Large intestine (tissue), 3 donors: ENCODE measurements at regions not wholly inside any gene's neighbourhood (a gene's known extent, or its start where the extent isn't known, plus 50 kb on each side); places are given as distances from the start of the nearest gene placed in this dataset.

Source experiments
- DNase-seq, 2 donors: peaks; one replicate each; pipeline versions ENCODE4 v3.0.0 to v3.0.0-alpha.2; 2013
- H3K27ac ChIP-seq: one replicate; pipeline ENCODE4 v1.5.1; 2013; ENCODE audit warnings: low read length
- H3K27me3 ChIP-seq: 2 replicates; pipeline ENCODE4 v1.6.1; 2013; ENCODE audit warnings: low read length; ENCODE audit not compliant: control insufficient read depth, insufficient read depth
- H3K36me3 ChIP-seq: 2 replicates; pipeline ENCODE4 v1.6.1; 2013; ENCODE audit warnings: low read length; ENCODE audit not compliant: control insufficient read depth, insufficient read depth
- H3K4me1 ChIP-seq: one replicate; pipeline ENCODE4 v1.6.1; 2013; ENCODE audit warnings: low read length; ENCODE audit not compliant: control insufficient read depth, insufficient read depth
- H3K4me3 ChIP-seq: one replicate; pipeline ENCODE4 v1.5.1; 2013; ENCODE audit warnings: low read length
- H3K9me3 ChIP-seq: one replicate; pipeline ENCODE4 v1.6.1; 2013; ENCODE audit warnings: mild to moderate bottlenecking, low read depth, low read length, moderate library complexity; ENCODE audit not compliant: control insufficient read depth
- WGBS: methylation state at CpG from one replicate; pipeline ENCODE4 v1.1.5; 2013; ENCODE audit warnings: low lambda C conversion rate; ENCODE audit not compliant: insufficient coverage; 5-methylcytosine and 5-hydroxymethylcytosine counted together

DNA sequence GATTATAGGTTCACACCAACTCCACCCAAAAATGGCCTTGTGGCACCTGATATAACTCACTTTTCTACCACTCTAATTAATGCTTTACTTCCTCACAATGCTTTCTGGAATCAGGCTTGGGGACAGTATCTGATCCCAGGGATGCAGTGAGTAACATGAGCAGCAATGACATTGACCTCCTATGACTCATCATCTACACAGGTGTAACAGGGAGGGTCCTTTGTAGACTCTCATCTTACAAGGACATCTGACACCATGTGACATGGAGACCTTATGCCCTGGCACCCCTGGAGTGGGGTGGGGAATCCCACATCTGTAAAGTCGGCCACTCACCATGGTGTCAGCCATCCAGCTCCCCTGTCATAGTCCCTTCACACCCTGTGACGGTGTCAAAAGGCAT, 586.4 kb downstream of the MED13L start:
- Histone ChIP-seq H3K27me3 (peaks cover 6% of the 10 kb centered on the region), H3K4me3 (no peak overlapping the region), H3K9me3 (no peaks in the 10 kb centered on the region), H3K36me3 (no peaks in the 10 kb centered on the region), H3K27ac (no peak overlapping the region), H3K4me1 (peaks cover 6% of the 10 kb centered on the region)
- WGBS, result no CpG with 5 or more reads among the region's 2 CpGs
- DNase-seq, result peak; percentile 23 to 46

- no peak overlapping the region for H3K27ac ChIP-seq
- no peaks in the 10 kb centered on the region for H3K36me3 ChIP-seq
- no peaks in the 10 kb centered on the region for H3K9me3 ChIP-seq
- peaks cover 6% of the 10 kb centered on the region for H3K4me1 ChIP-seq
- peak; percentile 13 to 54 for DNase-seq
- H3K27me3 ChIP-seq, result peaks cover 4% of the 10 kb centered on the region
- no CpG with 5 or more reads among the region's 8 CpGs for WGBS
- H3K4me3 ChIP-seq, result no peak overlapping the region
Observed at GRCh38 chr12:115687094-115687493, 590.4 kb downstream of the MED13L start.

GRCh38 chr12:115683240-115683780, 594.2 kb downstream of the MED13L start:
- Histone ChIP-seq H3K4me3 (no peak overlapping the region), H3K9me3 (no peaks in the 10 kb centered on the region), H3K27me3 (no peaks in the 10 kb centered on the region), H3K27ac (no peak overlapping the region), H3K4me1 (peaks cover 6% of the 10 kb centered on the region), H3K36me3 (no peaks in the 10 kb centered on the region)
- 57% methylated on average over 1 of the region's 5 CpGs for WGBS
- no peak for DNase-seq

DNA sequence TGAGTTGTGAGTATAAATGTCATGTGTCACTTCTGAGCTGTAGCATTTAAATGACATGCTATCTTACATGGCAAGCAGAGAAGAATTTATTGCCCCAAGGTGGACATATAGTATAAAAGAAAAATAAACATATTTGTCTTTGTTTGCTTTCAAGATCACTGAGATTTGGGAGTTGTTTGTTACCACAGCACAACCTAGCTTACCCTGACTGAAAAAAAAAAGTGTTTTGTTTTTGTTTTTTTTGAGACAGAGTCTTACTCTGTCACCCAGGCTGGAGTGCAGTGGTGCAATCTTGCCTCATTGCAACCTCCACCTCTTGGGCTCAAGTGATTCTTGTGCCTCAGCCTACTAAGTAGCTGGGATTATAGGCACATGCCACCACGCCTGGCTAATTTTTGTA, 596.5 kb downstream of the MED13L start:
- Histone ChIP-seq H3K4me1 (no peaks in the 10 kb centered on the region), H3K27me3 (no peaks in the 10 kb centered on the region), H3K27ac (no peak overlapping the region), H3K36me3 (no peaks in the 10 kb centered on the region), H3K9me3 (no peaks in the 10 kb centered on the region), H3K4me3 (no peak overlapping the region)
- no peak for DNase-seq
- WGBS, result 100% methylated on average over 1 of the region's 1 CpG

DNA sequence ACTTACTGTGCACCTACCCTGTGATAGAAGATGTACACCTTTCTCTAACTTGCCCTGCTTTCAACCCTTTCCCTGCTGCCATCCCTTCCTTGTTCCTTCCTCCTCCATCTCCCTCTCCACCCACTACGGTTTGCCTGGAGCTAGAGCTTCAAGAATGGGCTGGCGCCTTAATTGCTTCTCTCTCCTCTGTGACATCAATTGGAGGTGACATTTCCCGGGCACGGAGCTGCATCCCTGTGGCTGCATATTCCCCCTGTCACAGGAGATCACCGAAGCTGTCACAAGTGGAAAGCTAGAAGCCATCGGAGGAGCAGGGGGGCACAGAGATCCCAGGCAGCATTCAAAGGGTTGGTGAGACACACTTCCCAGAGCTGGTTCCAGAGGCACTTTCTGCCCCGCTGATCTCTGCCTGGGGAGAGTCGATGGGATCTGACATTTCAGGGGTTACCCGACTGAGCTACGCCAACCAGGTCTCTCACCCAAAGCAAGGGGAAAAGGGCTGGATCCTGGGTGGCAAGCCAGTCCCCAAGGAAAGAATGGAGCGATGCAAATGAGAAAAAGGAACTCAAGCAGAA, 604.9 kb downstream of the MED13L start:
- no peaks in the 10 kb centered on the region for H3K9me3 ChIP-seq
- H3K36me3 ChIP-seq, result no peaks in the 10 kb centered on the region
- WGBS, result 100% methylated on average over 2 of the region's 11 CpGs
- DNase-seq, result no peak
- no peak overlapping the region for H3K27ac ChIP-seq
- no peaks in the 10 kb centered on the region for H3K4me1 ChIP-seq
- H3K4me3 ChIP-seq, result no peak overlapping the region
- no peaks in the 10 kb centered on the region for H3K27me3 ChIP-seq

DNA sequence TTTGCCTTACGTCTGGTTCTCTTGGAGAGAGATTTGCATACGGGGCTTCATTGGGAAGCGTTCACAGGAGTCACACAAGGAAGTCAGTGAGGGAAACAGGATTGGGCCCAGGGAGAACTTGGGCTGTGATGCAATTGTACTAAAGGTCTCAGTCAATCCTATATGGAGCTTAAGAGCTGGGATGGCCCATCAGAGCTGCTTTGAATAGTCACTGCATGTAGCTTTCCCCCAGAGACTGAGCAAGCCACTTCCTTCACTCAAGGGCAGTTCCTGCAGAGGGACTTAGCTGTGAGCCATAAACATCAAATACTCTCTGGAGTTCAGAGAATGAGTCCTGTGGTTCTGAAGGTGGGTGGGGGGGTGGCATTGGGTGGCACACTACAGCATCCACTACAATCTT, 605.4 kb downstream of the MED13L start:
- no peaks in the 10 kb centered on the region for H3K27me3 ChIP-seq
- DNase-seq, result no peak
- H3K4me1 ChIP-seq, result no peaks in the 10 kb centered on the region
- H3K9me3 ChIP-seq, result no peaks in the 10 kb centered on the region
- no peak overlapping the region for H3K4me3 ChIP-seq
- H3K27ac ChIP-seq, result no peak overlapping the region
- no CpG with 5 or more reads among the region's 3 CpGs for WGBS
- H3K36me3 ChIP-seq, result no peaks in the 10 kb centered on the region

GRCh38 chr12:115670869-115671268, 606.6 kb downstream of the MED13L start:
- Histone ChIP-seq H3K9me3 (no peaks in the 10 kb centered on the region), H3K27ac (no peak overlapping the region), H3K27me3 (no peaks in the 10 kb centered on the region), H3K4me1 (no peaks in the 10 kb centered on the region), H3K4me3 (no peak overlapping the region), H3K36me3 (no peaks in the 10 kb centered on the region)
- DNase-seq, result no peak
- 92% methylated on average over 1 of the region's 5 CpGs for WGBS

DNA sequence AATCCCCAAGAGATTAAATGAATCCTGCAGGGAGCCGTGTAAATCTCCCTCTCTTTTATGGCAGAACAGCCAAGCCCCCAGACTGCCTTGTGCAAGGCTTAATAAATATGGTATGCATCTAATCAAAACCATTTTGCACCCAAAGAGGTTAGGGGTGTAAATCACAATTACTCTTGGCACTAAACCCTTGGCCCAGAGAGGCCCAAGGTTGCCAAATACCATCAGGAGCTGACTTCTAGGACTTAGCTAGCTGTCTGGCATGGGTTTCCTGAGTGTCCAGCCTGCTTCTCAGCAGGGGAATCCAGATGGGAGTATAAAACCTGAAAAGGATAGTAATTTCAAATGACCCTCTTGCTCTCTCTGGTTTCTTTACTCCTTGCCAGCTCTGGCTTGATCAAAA, 610.4 kb downstream of the MED13L start:
- WGBS, result no CpG with 5 or more reads among the region's 1 CpG
- no peak overlapping the region for H3K4me3 ChIP-seq
- no peaks in the 10 kb centered on the region for H3K9me3 ChIP-seq
- no peaks in the 10 kb centered on the region for H3K36me3 ChIP-seq
- H3K27me3 ChIP-seq, result no peaks in the 10 kb centered on the region
- H3K27ac ChIP-seq, result no peak overlapping the region
- H3K4me1 ChIP-seq, result no peaks in the 10 kb centered on the region
- no peak for DNase-seq

- H3K9me3 ChIP-seq, result no peaks in the 10 kb centered on the region
- H3K4me1 ChIP-seq, result no peaks in the 10 kb centered on the region
- H3K27ac ChIP-seq, result no peak overlapping the region
- no peak overlapping the region for H3K4me3 ChIP-seq
- H3K27me3 ChIP-seq, result no peaks in the 10 kb centered on the region
- no peak for DNase-seq
- H3K36me3 ChIP-seq, result no peaks in the 10 kb centered on the region
Observed at GRCh38 chr12:115666168-115666567, 611.3 kb downstream of the MED13L start.

DNA sequence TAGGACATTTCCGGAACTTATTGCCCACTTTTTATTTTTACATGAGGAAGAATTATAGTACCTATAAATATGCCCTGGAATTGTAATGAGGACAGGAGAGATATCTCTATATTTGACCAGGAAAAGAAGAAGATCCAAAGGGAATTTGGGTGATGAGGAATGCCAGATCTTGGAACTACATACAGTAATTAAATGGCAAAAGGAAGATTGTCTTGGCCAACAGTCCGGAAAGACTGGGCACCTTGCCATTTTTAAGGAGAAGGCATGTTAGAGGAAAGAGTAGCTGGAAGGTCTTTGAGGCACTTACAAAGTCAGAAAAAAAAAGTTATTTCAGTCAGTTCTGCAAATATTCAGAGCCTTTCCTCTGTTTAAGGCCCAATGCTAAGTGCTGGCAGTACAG, 616.4 kb downstream of the MED13L start:
- no peaks in the 10 kb centered on the region for H3K36me3 ChIP-seq
- DNase-seq, result no peak
- H3K4me3 ChIP-seq, result no peak overlapping the region
- H3K27me3 ChIP-seq, result no peaks in the 10 kb centered on the region
- 67% methylated on average over 1 of the region's 2 CpGs for WGBS
- no peaks in the 10 kb centered on the region for H3K9me3 ChIP-seq
- H3K27ac ChIP-seq, result no peak overlapping the region
- no peaks in the 10 kb centered on the region for H3K4me1 ChIP-seq

DNA sequence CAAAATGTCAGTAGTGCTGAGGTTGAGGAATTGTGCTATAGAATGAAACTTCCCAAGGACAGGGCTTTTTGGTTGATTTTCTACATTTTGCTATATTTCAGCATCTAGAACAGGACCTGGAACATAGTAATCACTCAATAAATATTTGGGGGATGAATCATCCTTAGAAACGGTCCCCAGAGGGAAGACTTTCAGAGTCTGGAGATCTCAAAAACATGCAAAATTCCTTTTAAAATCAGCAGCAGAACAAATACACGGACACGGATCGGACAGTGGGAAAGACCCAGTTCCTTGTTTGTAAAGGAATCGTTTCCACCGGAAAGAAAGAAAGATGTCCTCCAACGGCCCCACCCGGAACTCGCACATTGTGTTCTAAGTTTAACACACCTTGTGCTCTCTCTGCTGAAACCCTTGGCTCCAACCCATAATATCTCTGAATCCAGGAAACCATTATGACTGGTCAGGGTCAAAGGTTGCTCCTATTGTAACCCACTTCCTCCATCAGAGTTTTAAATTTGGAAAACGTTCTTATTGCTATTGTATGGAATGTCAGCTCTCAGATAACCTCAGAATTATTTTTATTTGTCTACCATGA, 617.2 kb downstream of the MED13L start:
- 56% methylated on average over 4 of the region's 10 CpGs for WGBS
- Histone ChIP-seq H3K27me3 (no peaks in the 10 kb centered on the region), H3K9me3 (no peaks in the 10 kb centered on the region), H3K36me3 (no peaks in the 10 kb centered on the region), H3K4me1 (no peaks in the 10 kb centered on the region), H3K27ac (no peak overlapping the region), H3K4me3 (no peak overlapping the region)
- peak in 1 of 2 donors; percentile 56 for DNase-seq
